ENCODE measurements at regions not wholly inside any gene's neighbourhood (a gene's known extent, or its start where the extent isn't known, plus 50 kb on each side); places are given as distances from the start of the nearest gene placed in this dataset.
"Not testable (repeated sequence)": the region's sequence is repeated elsewhere in the genome, so short reads cannot be mapped to it uniquely, and the experiment has no call there.

DNA sequence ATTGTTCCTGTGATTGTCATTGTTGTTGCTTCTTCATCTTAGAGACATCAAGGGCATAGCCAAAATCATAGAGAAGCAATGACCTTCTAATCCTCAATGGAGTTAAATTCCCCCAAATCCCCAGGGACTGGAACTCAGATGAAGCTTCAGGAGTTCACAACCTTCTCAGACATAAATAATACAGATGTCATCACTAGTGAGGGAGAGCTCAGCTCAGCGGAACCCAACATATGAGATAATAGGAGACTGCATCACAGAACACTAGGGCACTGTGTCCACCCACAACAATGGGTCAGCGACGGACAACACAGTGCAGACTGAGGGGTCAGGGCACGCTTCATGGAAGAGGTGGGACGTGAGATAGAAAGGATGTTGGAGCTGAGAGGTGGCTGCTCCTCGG, 1290.4 kb upstream of the TMEM132C start:
- no peak for DNase-seq (ENCODE audit: low spot score)

DNA sequence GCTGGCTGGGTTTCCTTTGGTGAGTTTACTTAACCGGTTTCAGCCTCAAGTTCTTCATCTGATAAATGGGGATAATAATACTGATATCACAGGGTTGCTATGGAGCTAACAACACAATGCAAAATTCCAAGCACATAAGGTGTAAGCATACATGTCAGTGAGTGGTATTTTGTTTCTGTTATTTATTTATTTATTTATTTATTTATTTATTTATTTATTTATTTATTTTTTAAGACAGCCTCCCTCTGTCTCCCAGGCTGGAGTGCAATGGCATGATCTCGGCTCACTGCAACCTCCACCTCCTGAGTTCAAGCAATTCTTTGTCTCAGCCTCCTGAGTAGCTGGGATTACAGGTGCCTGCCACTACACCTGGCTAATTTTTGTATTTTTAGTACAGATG, 1287.4 kb upstream of the TMEM132C start:
- not testable (repeated sequence) for DNase-seq (ENCODE audit: low spot score)

DNA sequence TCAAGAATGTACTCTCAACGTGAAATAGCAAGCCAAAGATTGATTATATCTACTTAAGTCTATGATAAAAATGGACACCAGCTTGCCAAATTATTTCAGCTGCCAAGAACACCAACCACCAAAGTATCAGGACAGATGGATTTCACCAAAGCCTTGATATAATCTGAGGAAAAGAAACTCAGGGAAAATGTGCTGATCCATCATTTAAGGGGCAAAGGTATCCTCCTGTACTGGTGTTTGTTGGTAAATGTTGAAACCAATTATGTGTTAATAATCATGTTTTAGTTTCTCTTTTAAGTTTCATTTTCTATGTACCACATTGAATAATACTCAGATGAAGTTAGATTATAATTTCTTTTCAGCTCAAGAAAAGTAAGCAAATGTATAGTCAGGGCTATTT, 1284.3 kb upstream of the TMEM132C start:
- no peak for DNase-seq (ENCODE audit: low spot score)

DNA sequence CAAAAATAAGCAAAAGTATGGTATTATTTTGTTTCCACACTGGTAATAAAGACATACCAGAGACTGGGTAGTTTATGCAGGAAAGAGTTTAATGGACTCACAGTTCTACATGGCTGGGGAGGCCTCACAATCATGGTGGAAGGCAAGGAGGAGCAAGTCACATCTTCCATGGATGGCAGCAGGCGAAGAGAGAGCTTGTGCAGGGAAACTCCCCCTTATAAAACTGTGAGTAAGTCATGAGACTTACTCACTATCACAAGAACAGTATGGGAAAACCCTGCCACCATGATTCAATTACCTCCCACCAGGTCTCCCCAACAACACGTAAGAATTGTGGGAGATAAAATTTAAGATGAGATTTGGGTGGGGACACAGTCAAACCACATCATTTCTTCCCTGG, 1283.2 kb upstream of the TMEM132C start:
- not testable (repeated sequence) for DNase-seq (ENCODE audit: low spot score)

DNA sequence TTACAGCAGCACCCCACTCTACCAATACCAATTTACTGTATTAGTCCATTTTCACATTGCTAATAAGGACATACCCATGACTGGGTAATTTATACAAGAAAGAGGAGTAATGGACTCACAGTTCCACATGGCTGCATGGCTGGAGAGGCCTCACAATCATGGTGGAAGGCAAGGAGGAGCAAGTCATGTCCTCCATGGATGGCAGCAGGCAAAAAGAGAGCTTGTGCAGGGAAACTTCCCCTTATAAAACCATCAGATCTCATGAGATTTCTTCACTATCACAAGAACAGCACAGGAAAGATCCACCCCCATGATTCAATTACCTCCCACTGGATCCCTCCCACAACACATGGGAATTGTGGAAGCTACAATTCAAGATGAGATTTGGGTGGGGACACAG, 1281.3 kb upstream of the TMEM132C start:
- not testable (repeated sequence) for DNase-seq (ENCODE audit: low spot score)

DNA sequence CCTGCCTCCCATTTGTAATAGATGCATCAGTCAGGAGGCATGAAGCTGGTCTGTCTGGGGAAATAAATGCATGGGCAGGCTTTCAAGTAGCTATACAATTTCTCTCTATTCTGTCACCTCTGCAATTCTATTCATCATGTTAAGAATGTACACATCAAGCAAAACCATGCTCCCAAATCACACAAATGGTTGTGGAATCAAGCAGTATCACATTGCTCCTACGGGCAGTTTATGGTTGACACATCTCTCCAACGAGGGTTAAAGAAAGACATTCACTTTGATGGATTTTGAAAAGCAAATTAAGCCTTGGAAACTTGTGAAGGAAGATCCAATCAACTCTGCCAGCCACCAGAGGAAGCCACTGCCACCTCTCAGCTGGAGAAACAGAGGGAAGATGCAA, 1277.4 kb upstream of the TMEM132C start:
- no peak for DNase-seq (ENCODE audit: low spot score)

DNA sequence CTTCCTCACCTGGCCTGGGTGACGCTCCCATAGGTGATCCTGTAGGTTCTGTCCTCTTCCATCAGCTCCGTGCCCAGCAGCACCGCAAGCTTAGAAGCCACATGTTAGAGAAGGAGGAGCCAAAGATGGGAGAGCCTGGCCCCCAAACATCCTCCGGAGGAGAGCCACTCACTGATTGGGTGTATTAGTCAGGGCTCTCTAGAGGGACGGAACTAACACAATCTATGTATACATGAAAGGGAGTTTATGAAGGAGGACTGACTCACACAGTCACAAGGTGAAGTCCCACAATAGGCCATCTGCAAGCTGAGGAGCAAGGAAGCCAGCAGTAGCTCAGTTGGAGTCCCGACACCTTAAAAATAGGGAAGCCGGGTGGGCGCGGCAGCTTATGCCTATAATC, 1273.1 kb upstream of the TMEM132C start:
- DNase-seq (ENCODE audit: low spot score), result no peak

DNA sequence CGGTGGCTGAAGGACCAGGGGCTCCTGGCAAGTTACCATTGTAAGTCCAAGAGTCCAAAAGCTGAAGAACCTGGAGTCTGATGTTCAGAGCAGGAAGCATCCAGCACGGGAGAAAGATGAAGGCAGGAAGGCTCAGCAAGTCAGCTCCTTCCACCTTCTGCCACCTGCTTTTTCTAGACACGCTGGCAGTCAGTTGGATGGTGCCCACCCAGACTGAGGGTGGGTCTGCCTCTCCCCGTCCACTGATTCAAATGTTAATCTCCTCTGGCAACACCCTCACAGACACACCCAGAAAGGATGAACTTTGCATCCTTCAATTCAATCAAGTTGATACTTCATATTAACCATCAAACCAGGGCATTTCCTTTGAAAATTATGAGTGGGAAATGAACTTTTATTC, 1272.4 kb upstream of the TMEM132C start:
- DNase-seq (ENCODE audit: low spot score), result no peak

DNA sequence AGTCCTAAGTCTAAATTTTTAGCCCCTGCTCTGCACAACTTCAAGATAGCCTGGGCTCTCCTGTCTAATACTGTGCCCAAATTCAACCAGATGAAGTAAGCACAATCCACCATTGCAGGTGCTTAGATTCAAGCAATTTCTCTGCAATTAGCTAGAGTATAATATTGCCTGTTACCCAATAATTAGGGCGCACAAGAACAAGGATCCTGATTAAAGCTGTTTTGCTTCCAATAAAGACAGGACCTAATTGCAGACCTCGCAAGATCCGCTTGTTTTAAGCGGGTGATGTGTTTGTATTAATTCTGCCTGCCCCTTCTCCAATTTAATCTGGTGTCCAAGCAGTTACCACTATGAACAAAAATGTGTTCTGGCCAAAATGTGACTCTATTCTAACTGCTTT, 1268.9 kb upstream of the TMEM132C start:
- no peak for DNase-seq (ENCODE audit: low spot score)

DNA sequence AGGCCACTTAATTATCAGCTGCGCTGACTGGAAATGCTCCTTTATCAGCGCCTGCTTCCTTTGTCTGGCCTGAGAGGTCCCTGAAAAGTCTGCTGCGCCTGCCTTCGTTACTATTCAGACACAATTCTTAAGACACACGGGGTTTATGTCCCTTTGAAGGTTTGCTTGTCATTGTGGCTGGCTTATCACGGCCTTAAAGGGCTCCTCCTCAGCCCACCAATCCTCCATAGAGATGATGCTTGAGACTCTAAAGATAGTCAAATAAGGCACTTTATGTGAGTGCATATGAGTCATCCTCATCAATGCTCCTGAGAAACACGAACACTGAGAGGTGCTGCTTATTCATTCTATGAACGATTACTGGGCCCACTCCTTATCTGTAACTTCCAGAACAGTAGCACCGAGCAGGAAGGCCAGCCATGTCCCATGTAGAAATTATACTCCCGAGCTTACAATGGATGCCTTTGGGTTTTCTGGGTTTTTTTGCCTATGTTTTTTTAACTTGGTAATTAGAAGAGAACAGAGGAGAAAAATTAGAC, 1268.2 kb upstream of the TMEM132C start:
- DNase-seq (ENCODE audit: low spot score), result no peak

DNA sequence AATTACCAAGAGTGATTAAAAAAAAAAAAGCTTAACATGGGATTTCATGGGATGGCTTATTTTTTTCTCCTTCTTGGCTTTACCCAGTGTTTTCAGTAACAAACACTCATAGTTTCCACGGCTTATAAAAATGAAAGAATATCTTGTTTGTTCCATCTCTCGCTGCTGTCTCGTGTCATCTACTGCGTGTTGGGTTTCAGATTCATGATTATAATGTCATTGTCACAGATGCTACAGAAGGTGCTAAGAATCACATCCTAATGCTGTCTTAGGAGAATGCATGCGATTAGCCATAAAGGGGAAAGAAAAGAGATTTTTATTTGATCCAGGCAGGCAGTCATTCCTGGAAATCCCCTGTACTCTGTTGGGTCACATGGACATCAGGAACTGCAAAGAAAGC, 1267.6 kb upstream of the TMEM132C start:
- no peak for DNase-seq (ENCODE audit: low spot score)

DNA sequence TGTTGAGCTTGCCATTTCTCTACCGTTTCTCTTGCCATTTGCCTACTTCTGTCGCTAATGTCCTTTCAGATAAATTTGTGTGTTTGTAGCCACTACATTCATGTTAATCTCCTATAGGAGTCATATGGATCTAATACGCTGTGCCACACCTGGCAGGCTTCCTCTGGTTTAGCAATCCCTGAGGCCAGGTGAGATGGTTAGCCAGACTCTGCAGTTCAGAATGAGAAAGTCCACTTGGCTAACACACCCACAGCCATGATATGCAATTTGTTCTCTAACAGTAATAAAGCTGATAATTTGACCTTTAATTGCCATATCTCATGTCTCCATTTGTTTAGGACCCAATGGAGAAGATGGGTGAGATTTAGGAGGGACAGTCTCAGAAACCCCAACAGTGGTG, 1261.6 kb upstream of the TMEM132C start:
- no peak for DNase-seq (ENCODE audit: low spot score)

DNA sequence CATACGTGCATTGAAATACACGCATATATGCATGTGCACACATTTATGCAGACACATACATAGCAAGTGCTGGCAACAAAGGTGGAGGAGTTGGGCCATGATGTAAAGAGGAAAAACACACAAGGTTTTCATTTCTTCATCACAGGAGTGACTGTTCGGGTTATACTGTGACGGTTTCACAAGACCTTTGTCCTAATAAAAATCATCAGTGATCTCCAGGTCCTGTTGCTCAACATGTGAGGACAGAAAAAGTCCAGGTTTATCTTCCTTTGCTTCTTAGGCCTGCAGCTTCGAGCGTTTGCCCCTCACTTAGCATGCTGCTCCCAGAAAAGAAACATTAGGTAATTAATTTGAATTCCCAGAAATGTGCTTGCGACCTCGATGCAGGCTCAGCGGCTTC, 1260.0 kb upstream of the TMEM132C start:
- no peak for DNase-seq (ENCODE audit: low spot score)

DNA sequence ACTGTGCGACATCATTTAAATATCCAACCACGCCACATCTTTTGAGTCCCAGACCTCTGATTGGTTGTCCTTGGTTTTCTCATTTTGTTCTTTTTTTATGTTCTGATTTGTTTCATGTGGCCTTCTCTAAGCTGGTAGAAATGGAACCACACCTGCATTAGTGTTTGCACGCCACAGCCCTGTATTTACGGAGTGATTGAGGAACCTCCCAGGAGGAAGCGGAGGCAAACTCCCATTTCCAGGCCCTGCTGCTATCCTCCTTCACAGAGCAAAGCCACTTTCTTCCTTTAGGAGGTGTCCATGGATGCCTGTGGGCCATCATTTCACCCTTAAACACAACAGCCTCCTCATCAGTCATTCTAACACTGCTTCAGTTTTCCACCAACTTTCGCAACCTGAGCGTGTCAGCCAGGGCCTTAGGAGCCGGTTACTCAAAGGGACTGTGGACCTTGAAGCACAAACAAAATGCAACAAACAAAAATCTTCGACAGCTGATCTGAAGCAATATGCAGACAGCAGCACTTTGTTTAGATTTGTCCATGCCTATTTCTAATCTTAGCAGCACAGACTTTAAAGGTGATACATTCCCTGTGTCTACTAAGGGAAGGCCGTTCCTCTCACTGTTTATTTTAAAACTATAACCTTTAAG, 1258.1 kb upstream of the TMEM132C start:
- no peak for DNase-seq (ENCODE audit: low spot score)

DNA sequence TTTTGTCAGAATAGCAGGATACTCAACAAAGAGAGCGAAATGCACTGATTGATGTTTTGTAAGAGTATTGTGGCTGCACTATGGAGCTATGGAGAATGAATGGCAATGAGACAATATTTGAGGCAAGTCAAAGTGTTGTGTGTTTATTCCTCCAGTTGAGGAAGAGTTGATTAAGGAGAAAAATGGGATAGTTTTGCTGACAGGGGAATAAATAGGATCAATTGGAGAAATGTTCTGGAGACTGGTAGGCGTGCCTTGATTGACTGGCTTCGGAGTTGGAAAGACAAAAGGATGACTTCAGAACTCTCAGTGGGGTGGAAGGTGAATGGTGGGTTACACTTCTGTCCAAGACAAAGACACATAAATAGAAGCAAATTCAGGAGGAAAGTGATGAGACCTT, 1254.9 kb upstream of the TMEM132C start:
- no peak for DNase-seq (ENCODE audit: low spot score)

DNA sequence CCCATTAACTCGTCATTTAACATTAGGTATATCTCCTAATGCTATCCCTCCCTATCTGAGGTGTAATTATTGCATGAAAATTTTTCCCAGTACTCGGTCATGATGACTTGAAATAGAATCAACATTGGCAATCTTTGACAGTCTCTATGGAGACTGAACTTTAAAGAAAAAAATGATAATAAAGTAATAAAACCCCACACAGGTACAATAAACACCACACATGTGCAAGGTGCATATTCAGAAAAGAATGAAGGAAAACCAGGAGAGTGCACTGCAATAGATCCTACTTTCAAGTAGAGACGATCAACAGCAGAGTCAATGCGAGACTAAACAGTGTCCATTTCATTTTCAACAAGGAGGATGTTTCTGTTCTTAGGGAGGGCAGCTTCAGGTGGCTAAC, 1253.8 kb upstream of the TMEM132C start:
- no peak for DNase-seq (ENCODE audit: low spot score)

DNA sequence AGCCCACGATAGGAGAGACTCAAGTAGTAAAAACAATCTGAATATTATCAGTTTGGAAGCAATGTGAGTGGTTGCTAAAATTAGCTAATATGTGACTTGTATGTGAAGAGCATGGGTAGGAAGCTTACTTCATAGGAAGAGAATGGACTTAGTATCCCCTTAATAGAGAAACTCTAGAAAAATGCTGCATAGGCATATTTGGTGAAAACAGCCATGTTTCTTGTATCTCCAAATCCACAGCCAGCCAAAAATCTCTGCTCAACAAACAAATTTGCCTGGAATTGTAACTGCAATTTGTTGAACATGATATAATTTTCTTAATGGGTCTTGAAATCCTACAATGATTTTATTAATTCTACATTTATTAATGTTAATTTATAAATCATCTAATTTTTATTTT, 1252.9 kb upstream of the TMEM132C start:
- no peak for DNase-seq (ENCODE audit: low spot score)

DNA sequence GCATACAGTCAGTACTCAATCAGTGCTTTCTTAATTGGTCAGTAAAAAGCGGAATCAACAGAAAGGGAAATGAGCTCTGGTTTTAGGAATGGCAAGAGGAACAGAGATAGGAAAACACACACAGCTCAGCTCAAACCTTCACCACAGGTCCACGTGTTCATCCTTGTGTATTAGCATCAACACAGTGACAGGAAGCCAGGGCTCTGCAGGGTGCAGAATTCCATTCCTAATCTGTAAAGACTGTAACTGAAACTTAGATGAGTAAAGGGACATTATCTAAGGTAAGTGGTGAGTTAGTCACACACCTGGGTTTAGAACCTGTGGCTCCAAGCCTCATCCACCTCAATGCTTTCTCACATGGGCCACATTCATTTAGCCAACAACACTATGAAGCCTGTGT, 1242.2 kb upstream of the TMEM132C start:
- no peak for DNase-seq (ENCODE audit: low spot score)

DNA sequence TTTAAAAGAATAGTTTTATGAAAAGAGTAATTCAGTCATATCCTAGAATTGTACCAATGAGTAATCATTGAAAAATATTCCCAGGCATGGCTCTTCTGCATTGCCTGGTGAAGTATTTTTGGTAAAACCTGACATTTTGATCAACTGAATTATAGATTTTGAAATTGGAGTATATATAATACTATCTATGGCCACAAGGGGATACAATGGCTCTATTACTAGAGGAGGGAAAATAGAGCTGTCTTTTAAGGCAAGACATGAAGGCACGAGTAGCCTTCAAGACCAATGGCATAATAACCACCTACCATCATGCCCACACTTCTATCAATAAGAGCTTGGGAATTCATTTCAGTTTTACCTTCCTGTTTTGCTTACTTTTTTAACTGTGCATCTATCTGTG, 1241.4 kb upstream of the TMEM132C start:
- DNase-seq (ENCODE audit: low spot score), result no peak

DNA sequence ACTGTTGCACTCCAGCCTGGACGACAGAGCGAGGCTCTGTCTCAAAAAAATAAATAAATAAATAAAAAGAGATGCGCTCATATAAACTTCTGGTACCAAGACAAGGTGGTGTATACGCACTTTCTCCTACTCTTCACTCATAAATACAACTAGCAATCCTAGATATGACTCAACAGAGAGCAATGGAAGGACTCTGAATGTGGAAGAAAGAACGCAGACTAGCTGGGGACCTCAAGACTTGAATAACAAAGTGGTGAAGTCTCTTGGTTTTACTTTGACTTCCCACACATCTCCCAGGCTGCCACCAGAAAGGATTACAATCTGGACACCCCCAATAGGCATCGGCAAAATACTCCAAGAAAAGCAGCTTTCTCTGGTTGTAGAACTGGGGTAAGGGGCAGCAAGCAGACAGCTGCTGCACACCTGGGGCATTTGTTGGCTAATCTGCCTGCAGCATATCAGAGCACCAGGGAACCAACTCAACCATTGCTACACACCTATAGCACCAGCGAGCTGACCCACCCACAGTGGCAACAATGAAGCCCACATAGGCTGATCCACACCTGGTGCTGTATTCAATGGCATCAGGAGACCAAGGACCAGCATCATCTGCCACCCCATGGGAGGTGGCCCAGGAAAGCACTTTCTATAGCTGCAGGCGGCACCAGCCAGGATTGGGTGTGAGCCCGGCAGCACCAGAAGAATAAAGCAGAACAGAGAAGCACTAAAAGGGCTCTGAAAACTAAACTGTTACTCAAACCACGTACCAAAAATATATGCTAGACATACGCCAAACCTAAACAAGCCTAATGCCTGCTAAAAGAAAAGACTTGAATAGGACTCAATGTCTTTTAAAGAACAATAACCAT, 1231.7 kb upstream of the TMEM132C start:
- DNase-seq (ENCODE audit: low spot score), result no peak

DNA sequence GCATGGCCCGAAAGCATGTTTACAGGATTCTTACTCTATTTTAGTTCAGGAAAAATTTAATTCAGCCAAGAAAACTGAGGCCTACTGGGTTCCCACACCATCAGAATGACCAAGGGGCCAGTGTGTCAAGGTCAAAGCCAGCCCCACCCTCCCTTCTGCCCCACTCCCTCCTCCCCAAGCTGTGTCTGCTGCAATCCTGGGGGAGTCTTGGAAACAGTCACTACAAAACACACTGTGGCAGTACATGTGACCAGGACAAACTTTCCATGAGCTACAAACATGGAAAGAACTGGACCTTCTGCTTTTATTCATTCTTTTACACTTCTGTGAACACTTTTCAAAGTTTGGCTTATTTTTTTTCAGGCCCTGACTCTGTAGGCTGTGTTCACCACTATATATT, 1228.8 kb upstream of the TMEM132C start:
- DNase-seq (ENCODE audit: low spot score), result no peak

DNA sequence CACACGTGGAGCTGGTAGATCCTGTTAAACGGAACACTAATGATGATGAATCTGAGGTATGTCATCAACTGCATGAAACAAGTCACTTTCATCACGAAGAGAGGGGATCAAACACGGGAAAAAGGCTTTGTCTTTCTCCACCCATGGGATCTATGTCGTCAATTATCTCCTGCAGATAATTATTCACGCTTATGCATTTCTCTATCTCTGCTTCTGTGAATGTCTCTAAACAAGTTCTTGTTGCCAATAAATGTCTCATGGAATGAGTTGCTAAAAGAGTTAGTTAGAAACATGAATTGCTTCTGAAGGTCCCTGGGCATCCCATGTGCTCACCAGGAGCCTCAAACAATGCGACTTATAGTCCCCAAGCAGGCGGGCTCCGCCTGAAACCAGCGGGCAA, 1228.2 kb upstream of the TMEM132C start:
- DNase-seq (ENCODE audit: low spot score), result no peak

DNA sequence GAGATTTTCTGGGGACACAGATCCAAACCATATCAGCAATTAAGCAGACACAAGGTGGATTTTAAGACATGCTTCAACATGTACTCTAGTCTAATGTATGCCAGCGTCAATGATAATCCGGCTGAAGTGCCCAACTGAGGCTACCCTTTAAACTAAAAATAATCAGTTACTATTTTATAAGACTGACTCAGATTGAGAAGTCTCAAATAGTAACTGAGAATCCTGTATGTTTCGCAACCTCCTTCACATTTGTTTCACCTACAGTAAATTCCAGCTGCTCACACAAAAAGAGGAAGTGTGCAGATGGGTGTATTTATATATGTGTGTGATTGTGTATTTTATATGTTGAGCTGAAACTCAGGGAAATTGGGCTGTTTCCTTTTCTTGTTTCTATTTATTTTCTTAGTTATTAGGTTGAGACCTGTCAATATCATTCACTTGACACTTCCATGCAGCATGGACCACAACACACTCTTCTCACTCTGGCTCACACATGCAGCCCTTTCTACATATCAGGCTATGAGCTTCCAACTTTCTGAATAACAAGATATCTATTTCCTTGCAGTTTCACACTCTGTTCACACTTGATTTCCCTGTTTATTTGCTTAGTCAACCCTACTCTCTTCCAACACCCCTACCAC, 1224.9 kb upstream of the TMEM132C start:
- no peak for DNase-seq (ENCODE audit: low spot score)
